Hepatocyte (in vitro differentiated cells): ENCODE measurements at regions not wholly inside any gene's neighbourhood (a gene's known extent, or its start where the extent isn't known, plus 50 kb on each side); places are given as distances from the start of the nearest gene placed in this dataset.
"Not testable (repeated sequence)": the region's sequence is repeated elsewhere in the genome, so short reads cannot be mapped to it uniquely, and the experiment has no call there.

Experiments
- DNase-seq: peaks from one replicate; pipeline ENCODE4 v3.0.0-alpha.2; 2016; ENCODE audit warnings: low spot score
- H2AFZ ChIP-seq: fragments of 200-600 bp; sonication (generic); 2 replicates; pipeline ENCODE4 v1.6.0; 2016; ENCODE audit warnings: antibody characterized with exemption, mild to moderate bottlenecking
- H3K27ac ChIP-seq: fragments of 200-600 bp; sonication (generic); 2 replicates; pipeline ENCODE4 v1.5.1; 2016; ENCODE audit warnings: mild to moderate bottlenecking
- H3K27me3 ChIP-seq: fragments of 200-600 bp; sonication (generic); 2 replicates; pipeline ENCODE4 v1.6.1; 2016
- H3K36me3 ChIP-seq: fragments of 200-600 bp; sonication (generic); replicated peaks from 2 replicates; pipeline ENCODE4 v1.5.1; 2016; ENCODE audit warnings: low read depth; ENCODE audit not compliant: insufficient read depth
- H3K4me1 ChIP-seq: fragments of 200-600 bp; sonication (generic); 2 replicates; pipeline ENCODE4 v1.5.1; 2016; ENCODE audit warnings: mild to moderate bottlenecking, moderate library complexity; ENCODE audit not compliant: insufficient read depth
- H3K4me2 ChIP-seq: fragments of 200-600 bp; sonication (generic); 2 replicates; pipeline ENCODE4 v1.6.0; 2016
- H3K4me3 ChIP-seq: fragments of 200-600 bp; sonication (generic); 2 replicates; pipeline ENCODE4 v1.5.1; 2016; ENCODE audit warnings: mild to moderate bottlenecking
- H3K79me2 ChIP-seq: fragments of 200-600 bp; sonication (generic); 2 replicates; pipeline ENCODE4 v1.6.0; 2017; ENCODE audit warnings: mild to moderate bottlenecking
- H3K9me2 ChIP-seq: fragments of 200-600 bp; sonication (generic); replicated peaks from 2 replicates; pipeline ENCODE4 v1.6.0; 2017; ENCODE audit warnings: mild to moderate bottlenecking; ENCODE audit not compliant: insufficient read depth
- H3K9me3 ChIP-seq: fragments of 200-600 bp; sonication (generic); 2 replicates; pipeline ENCODE4 v1.5.1; 2016; ENCODE audit warnings: low read depth, mild to moderate bottlenecking
- H4K20me1 ChIP-seq: fragments of 200-600 bp; sonication (generic); 2 replicates; pipeline ENCODE4 v1.6.0; 2016; ENCODE audit warnings: mild to moderate bottlenecking; ENCODE audit not compliant: insufficient read depth, poor library complexity, severe bottlenecking
- CTCF ChIP-seq: fragments of 200-600 bp; sonication (generic); IDR thresholded peaks from 2 replicates; pipeline ENCODE4 v1.5.1; 2016; ENCODE audit warnings: antibody characterized with exemption, mild to moderate bottlenecking; ENCODE audit not compliant: poor library complexity
- EZH2 ChIP-seq: fragments of 200-600 bp; sonication (generic); IDR thresholded peaks from 2 replicates; pipeline ENCODE4 v1.6.1; 2016; ENCODE audit warnings: antibody characterized with exemption, mild to moderate bottlenecking, borderline replicate concordance
- EZH2phosphoT487 ChIP-seq: fragments of 200-600 bp; sonication (generic); IDR thresholded peaks from one replicate; pipeline ENCODE4 v1.6.1; 2018; ENCODE audit warnings: antibody characterized with exemption, mild to moderate bottlenecking, low read depth, moderate library complexity; ENCODE audit not compliant: unreplicated experiment, severe bottlenecking
- WGBS: methylation state at CpG from one replicate; pipeline ENCODE4 v1.1.6; 2016; ENCODE audit warnings: low lambda C conversion rate; ENCODE audit errors: missing lambda C conversion rate; 5-methylcytosine and 5-hydroxymethylcytosine counted together

- DNase-seq, result no peak
- Histone ChIP-seq H3K36me3 (no peaks in the 10 kb centered on the region), H4K20me1 (no peaks in the 10 kb centered on the region), H2AFZ (no peak overlapping the region), H3K9me3 (no peaks in the 10 kb centered on the region), H3K4me3 (no peak overlapping the region), H3K79me2 (no peaks in the 10 kb centered on the region), H3K4me1 (no peaks in the 10 kb centered on the region), H3K27ac (no peak overlapping the region), H3K4me2 (no peak overlapping the region), H3K27me3 (no peaks in the 10 kb centered on the region), H3K9me2 (no peaks in the 10 kb centered on the region)
- 93% methylated on average over 2 of the region's 2 CpGs for WGBS
- TF ChIP-seq EZH2phosphoT487 (no peak), EZH2 (no peak), CTCF (no peak)
Observed at GRCh38 chr5:136586196-136586595, 220.9 kb upstream of the TRPC7 start.

- Histone ChIP-seq H3K79me2 (no peaks in the 10 kb centered on the region), H3K27ac (no peak overlapping the region), H3K9me3 (no peaks in the 10 kb centered on the region), H2AFZ (no peak overlapping the region), H4K20me1 (no peaks in the 10 kb centered on the region), H3K4me3 (no peak overlapping the region), H3K9me2 (no peaks in the 10 kb centered on the region), H3K4me2 (no peak overlapping the region), H3K27me3 (no peaks in the 10 kb centered on the region), H3K4me1 (no peaks in the 10 kb centered on the region), H3K36me3 (no peaks in the 10 kb centered on the region)
- DNase-seq, result no peak
- WGBS, result 81% methylated on average over 4 of the region's 4 CpGs
- TF ChIP-seq EZH2phosphoT487, result no peak
Observed at GRCh38 chr5:136584474-136584873, 219.1 kb upstream of the TRPC7 start.

- no peaks in the 10 kb centered on the region for H3K9me3 ChIP-seq
- TF ChIP-seq EZH2phosphoT487 (no peak), EZH2 (no peak), CTCF (no peak)
- no peak for DNase-seq
- no peaks in the 10 kb centered on the region for H3K9me2 ChIP-seq
- 74% methylated on average over 3 of the region's 3 CpGs for WGBS
- no peaks in the 10 kb centered on the region for H3K27me3 ChIP-seq
- H3K4me3 ChIP-seq, result no peak overlapping the region
- no peak overlapping the region for H2AFZ ChIP-seq
- no peak overlapping the region for H3K4me2 ChIP-seq
- no peaks in the 10 kb centered on the region for H3K4me1 ChIP-seq
- no peak overlapping the region for H3K27ac ChIP-seq
- no peaks in the 10 kb centered on the region for H3K36me3 ChIP-seq
- H4K20me1 ChIP-seq, result no peaks in the 10 kb centered on the region
- no peaks in the 10 kb centered on the region for H3K79me2 ChIP-seq
Observed at GRCh38 chr5:136579238-136579637, 213.9 kb upstream of the TRPC7 start.

- H3K4me3 ChIP-seq, result not testable (repeated sequence)
Observed at GRCh38 chr5:136569875-136570274, 204.5 kb upstream of the TRPC7 start.

GRCh38 chr5:136565457-136565856 lies 200.1 kb upstream of the TRPC7 start:
- H3K4me1 ChIP-seq, H3K9me3 ChIP-seq, H3K4me3 ChIP-seq, H2AFZ ChIP-seq, H3K9me2 ChIP-seq, H3K4me2 ChIP-seq, H3K79me2 ChIP-seq, H3K27me3 ChIP-seq, H3K36me3 ChIP-seq, H4K20me1 ChIP-seq, H3K27ac ChIP-seq, DNase-seq: not testable (repeated sequence)
- WGBS, result 63% methylated on average over 3 of the region's 3 CpGs

More at GRCh38 chr5:136569875-136570274, 204.5 kb upstream of the TRPC7 start:
- H3K27ac ChIP-seq, H3K4me1 ChIP-seq, H3K4me2 ChIP-seq, H3K9me3 ChIP-seq, H3K36me3 ChIP-seq, H4K20me1 ChIP-seq, H3K27me3 ChIP-seq, H2AFZ ChIP-seq, H3K79me2 ChIP-seq, H3K9me2 ChIP-seq, DNase-seq: not testable (repeated sequence)

GRCh38 chr5:136565050-136565449 lies 199.7 kb upstream of the TRPC7 start:
- not testable (repeated sequence) for H3K79me2 ChIP-seq, H3K4me2 ChIP-seq, H3K36me3 ChIP-seq, H3K9me2 ChIP-seq, H2AFZ ChIP-seq, H4K20me1 ChIP-seq, H3K27ac ChIP-seq, H3K27me3 ChIP-seq, H3K4me3 ChIP-seq, H3K4me1 ChIP-seq, H3K9me3 ChIP-seq, DNase-seq
- 80% methylated on average over 1 of the region's 1 CpG for WGBS

GRCh38 chr5:136564431-136564830 lies 199.1 kb upstream of the TRPC7 start:
- 94% methylated on average over 5 of the region's 5 CpGs for WGBS
- H3K9me2 ChIP-seq, H3K4me1 ChIP-seq, H3K4me3 ChIP-seq, H4K20me1 ChIP-seq, H3K9me3 ChIP-seq, H2AFZ ChIP-seq, H3K79me2 ChIP-seq, DNase-seq, H3K27ac ChIP-seq, H3K27me3 ChIP-seq, H3K36me3 ChIP-seq, H3K4me2 ChIP-seq: not testable (repeated sequence)
